ENCODE measurements at regions not wholly inside any gene's neighbourhood (a gene's known extent, or its start where the extent isn't known, plus 50 kb on each side); places are given as distances from the start of the nearest gene placed in this dataset.

DNA sequence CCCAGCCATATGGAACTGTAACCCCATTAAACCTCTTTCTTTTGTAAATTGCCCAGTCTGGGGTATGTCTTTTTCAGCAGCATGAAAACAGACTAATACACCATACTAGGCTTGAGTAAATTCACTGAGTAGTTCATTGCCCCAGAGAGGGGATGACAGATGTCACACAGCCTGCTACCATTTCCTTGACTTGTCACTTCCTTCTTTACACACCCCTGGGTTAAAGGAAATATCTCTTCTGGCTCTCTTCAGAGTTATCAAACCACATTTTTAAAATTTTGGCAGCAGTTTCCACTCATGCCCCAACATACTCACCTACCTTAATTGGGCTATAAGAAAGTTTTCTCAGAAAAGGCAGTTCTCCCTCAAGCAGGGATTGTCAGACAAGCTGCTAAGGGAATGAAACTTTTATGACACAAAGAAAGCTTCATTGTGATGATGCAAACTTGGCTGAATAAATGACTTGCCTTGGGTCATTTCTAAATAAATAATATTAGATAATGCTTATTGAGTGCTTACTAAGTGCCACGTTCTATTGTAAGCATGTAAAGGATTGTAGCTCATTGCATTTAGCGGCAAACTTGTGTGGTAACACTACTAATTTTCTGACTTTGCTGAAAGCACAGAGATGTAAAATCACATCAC is 68.0 kb upstream of the RBMS3 start:
- DNase-seq (ENCODE audit: low read depth, low spot score), result no peak
- Mint-ChIP-seq H3K9me3 (peaks cover 4% of the 10 kb centered on the region), H3K4me3 (no peak overlapping the region), H3K27ac (ENCODE audit: unreplicated experiment) (peak overlapping the region; percentile 37), H3K27me3 (ENCODE audit: low read depth) (no peaks in the 10 kb centered on the region), H3K4me1 (no peaks in the 10 kb centered on the region), H3K36me3 (ENCODE audit: low read depth) (no peaks in the 10 kb centered on the region)
- TF ChIP-seq, protein P1, sequence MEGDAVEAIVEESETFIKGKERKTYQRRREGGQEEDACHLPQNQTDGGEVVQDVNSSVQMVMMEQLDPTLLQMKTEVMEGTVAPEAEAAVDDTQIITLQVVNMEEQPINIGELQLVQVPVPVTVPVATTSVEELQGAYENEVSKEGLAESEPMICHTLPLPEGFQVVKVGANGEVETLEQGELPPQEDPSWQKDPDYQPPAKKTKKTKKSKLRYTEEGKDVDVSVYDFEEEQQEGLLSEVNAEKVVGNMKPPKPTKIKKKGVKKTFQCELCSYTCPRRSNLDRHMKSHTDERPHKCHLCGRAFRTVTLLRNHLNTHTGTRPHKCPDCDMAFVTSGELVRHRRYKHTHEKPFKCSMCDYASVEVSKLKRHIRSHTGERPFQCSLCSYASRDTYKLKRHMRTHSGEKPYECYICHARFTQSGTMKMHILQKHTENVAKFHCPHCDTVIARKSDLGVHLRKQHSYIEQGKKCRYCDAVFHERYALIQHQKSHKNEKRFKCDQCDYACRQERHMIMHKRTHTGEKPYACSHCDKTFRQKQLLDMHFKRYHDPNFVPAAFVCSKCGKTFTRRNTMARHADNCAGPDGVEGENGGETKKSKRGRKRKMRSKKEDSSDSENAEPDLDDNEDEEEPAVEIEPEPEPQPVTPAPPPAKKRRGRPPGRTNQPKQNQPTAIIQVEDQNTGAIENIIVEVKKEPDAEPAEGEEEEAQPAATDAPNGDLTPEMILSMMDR (conservative IDR thresholded peaks at IDR 0.05), result no peak

DNA sequence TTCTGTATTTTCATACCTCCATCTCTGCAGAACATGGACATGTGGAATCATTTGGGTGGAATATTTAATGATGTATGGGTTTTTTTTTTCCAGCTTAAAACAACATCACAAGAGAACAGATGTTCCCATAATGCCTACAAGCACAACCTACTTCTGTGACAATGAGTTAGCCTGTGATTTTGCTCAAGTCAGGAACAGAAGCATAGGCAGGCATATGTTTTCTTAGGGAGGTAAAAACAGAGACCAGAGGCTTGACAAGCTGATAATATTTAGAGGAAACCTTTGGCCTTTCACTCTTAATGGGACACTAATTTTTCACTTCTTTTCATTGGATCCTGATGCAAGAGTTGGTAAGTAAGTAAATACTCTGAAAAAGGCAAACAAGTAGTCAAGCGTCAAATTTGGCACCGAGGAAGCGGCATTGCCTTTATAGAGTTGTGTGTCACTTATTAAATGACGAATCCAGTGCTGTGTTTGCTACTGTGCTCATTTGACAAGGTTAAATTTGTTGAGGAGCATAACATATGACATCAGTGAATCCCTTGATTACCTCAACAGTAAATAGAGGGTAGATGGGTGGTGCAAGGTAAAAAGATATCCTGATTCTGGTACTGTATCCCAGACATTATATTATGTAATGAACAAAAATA is 66.7 kb upstream of the RBMS3 start:
- peaks cover 4% of the 10 kb centered on the region for H3K9me3 Mint-ChIP-seq
- DNase-seq (ENCODE audit: low read depth, low spot score), result no peak
- H3K4me3 Mint-ChIP-seq, result no peak overlapping the region
- H3K27ac Mint-ChIP-seq (ENCODE audit: unreplicated experiment), result no peak overlapping the region
- TF ChIP-seq, protein P1 (conservative IDR thresholded peaks at IDR 0.05), result no peak
- H3K27me3 Mint-ChIP-seq (ENCODE audit: low read depth), result no peaks in the 10 kb centered on the region
- H3K36me3 Mint-ChIP-seq (ENCODE audit: low read depth), result no peaks in the 10 kb centered on the region
- H3K4me1 Mint-ChIP-seq, result no peaks in the 10 kb centered on the region

DNA sequence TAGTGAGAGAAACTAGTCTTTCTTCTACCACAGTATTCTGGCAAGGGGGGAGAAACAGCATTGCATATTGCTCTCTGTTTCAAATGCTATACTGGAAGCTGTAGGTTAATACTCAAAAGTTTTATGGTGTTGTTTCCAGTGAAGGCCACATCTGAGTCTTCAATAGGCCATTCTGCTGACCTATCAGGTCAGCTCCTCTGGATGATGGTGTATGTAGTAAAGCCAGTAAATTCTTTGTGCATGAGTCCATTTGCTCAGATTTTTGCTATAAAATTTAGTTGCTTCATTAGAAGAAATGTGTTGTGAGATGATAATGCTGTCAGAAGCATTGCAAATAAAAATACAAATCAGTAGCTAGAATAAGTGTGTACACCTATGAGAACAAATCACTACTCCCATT is 64.9 kb upstream of the RBMS3 start:
- TF ChIP-seq, protein P1 (conservative IDR thresholded peaks at IDR 0.05), result no peak
- DNase-seq (ENCODE audit: low read depth, low spot score), result no peak

DNA sequence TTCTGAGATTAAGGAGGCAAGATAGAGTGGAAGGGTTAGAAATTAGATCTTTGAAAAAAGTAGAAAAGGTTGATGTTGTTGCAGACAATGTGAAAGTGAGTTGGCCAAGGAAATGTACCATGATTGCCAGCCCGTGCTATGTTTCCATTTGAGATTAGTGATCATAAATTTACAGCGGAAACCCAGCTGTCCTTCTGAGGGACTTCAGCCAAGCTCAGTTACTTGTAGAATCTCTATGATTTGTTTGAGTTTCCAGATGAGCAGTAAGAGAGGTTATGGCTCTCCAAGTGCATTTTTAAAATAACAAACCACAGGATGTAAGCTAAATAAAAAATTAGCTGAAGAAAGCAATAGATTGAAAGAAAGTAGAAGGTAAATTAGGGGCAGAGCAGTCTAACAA is 54.2 kb upstream of the RBMS3 start:
- Mint-ChIP-seq H3K9me3 (no peaks in the 10 kb centered on the region), H3K36me3 (ENCODE audit: low read depth) (peaks cover 3% of the 10 kb centered on the region), H3K4me1 (no peaks in the 10 kb centered on the region), H3K27me3 (ENCODE audit: low read depth) (no peaks in the 10 kb centered on the region), H3K27ac (ENCODE audit: unreplicated experiment) (no peak overlapping the region), H3K4me3 (no peak overlapping the region)
- DNase-seq (ENCODE audit: low read depth, low spot score), result no peak
- TF ChIP-seq, protein P1 (conservative IDR thresholded peaks at IDR 0.05), result no peak

More for the DNA sequence above, 64.9 kb upstream of the RBMS3 start:
- Mint-ChIP-seq H3K9me3 (peaks cover 7% of the 10 kb centered on the region), H3K27me3 (ENCODE audit: low read depth) (no peaks in the 10 kb centered on the region), H3K36me3 (ENCODE audit: low read depth) (no peaks in the 10 kb centered on the region), H3K4me3 (no peak overlapping the region), H3K4me1 (no peaks in the 10 kb centered on the region), H3K27ac (ENCODE audit: unreplicated experiment) (no peak overlapping the region)

DNA sequence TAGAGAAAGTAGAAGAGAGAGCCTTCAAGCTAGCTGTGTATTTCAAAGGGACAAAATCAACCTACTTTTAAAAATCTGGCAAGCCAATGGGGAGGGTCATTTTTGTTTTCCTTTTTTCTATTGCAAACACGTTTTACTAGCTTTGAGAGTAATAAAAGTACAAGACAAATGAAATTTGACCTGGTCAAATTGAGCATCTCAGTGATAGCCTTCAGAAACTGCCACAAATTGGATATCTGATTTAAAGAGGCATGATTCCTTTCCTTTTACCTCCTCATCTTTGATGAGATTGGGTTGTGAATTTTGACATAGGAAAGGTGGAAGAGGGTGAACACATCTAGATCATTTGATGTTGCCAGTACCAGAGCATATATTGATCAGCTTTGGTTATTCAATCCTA is 53.6 kb upstream of the RBMS3 start:
- Mint-ChIP-seq H3K9me3 (no peaks in the 10 kb centered on the region), H3K4me1 (no peaks in the 10 kb centered on the region), H3K27ac (ENCODE audit: unreplicated experiment) (no peak overlapping the region), H3K36me3 (ENCODE audit: low read depth) (peaks cover 3% of the 10 kb centered on the region), H3K27me3 (ENCODE audit: low read depth) (no peaks in the 10 kb centered on the region), H3K4me3 (no peak overlapping the region)
- TF ChIP-seq, protein P1 (conservative IDR thresholded peaks at IDR 0.05), result no peak
- DNase-seq (ENCODE audit: low read depth, low spot score), result no peak
